GM10248 (cell line): ENCODE measurements at regions not wholly inside any gene's neighbourhood (a gene's known extent, or its start where the extent isn't known, plus 50 kb on each side); places are given as distances from the start of the nearest gene placed in this dataset.

ENCODE experiments used
- CTCF ChIA-PET: fragments of 300-600 bp; sonication (Branson Sonifier 250); formaldehyde crosslinking; extraction: SDS; loops from one replicate; lab custom pipeline; 2021; ENCODE audit warnings: antibody characterized with exemption; lab: Yijun Ruan, JAX
- POLR2A ChIA-PET: fragments of 350-650 bp; sonication (Branson Sonifier 250); formaldehyde crosslinking; extraction: SDS; loops from one replicate; lab custom pipeline; 2020; ENCODE audit warnings: antibody characterized with exemption; lab: Yijun Ruan, JAX
- DNase-seq: peaks from one replicate; pipeline ENCODE4 v3.0.0; 2012; ENCODE audit errors: extremely low spot score
- CTCF ChIP-seq: IDR thresholded peaks from 2 replicates; pipeline ENCODE4 v1.5.1; 2012; ENCODE audit warnings: mild to moderate bottlenecking, low read depth; ENCODE audit errors: extremely low read depth, missing control alignments, control extremely low read depth

- DNase-seq, result no peak
- ChIA-PET CTCF (interaction anchor here (1.3 to 2.3 kb wide), 3 partner anchors 9 to 1334 kb away, joined by 3 to 8 read pairs (median 5); no protein-coding TSS in a partner anchor), POLR2A (no interaction called here)
- TF ChIP-seq CTCF, result no peak
Observed at GRCh38 chr9:108759399-108759798, 96.4 kb downstream of the ACTL7B start.

- POLR2A ChIA-PET, result no interaction called here
- CTCF ChIA-PET, result no interaction called here
- TF ChIP-seq CTCF, result no peak
- DNase-seq, result no peak
Observed at GRCh38 chr9:108756746-108757490, 98.9 kb downstream of the ACTL7B start.

GRCh38 chr9:108755979-108756378 is 99.8 kb downstream of the ACTL7B start:
- TF ChIP-seq CTCF, result no peak
- ChIA-PET CTCF (no interaction called here), POLR2A (no interaction called here)
- DNase-seq, result no peak

GRCh38 chr9:108751369-108751768 is 104.4 kb downstream of the ACTL7B start:
- POLR2A ChIA-PET, result no interaction called here
- TF ChIP-seq CTCF, result no peak
- no peak for DNase-seq
- CTCF ChIA-PET, result no interaction called here

- ChIA-PET CTCF (no interaction called here), POLR2A (no interaction called here)
- TF ChIP-seq CTCF, result no peak
- DNase-seq, result no peak
Observed at GRCh38 chr9:108750661-108751215, 105.0 kb downstream of the ACTL7B start.

GRCh38 chr9:108748776-108749175 is 107.0 kb downstream of the ACTL7B start:
- DNase-seq, result no peak
- ChIA-PET POLR2A (no interaction called here), CTCF (interaction anchor here (1.7 kb wide), 1 partner anchor 11 kb away, joined by 5 read pairs; no protein-coding TSS in a partner anchor)
- no peak for TF ChIP-seq CTCF
